HG02938 (cell line): ENCODE measurements at regions not wholly inside any gene's neighbourhood (a gene's known extent, or its start where the extent isn't known, plus 50 kb on each side); places are given as distances from the start of the nearest gene placed in this dataset.
"Not testable (repeated sequence)": the region's sequence is repeated elsewhere in the genome, so short reads cannot be mapped to it uniquely, and the experiment has no call there.

Experiments used
- ATAC-seq: cut with Tn5 transposase; IDR thresholded peaks from one replicate; pipeline ENCODE4 v1.9.1; 2021; ENCODE audit warnings: mild to moderate bottlenecking, moderate library complexity; ENCODE audit not compliant: unreplicated experiment

GRCh38 chr6:140269591-140270165 lies 895.2 kb upstream of the CITED2 start:
- no peak for ATAC-seq

- ATAC-seq: no peak
These were observed 890.0 kb upstream of the CITED2 start for GRCh38 chr6:140264431-140264830.

GRCh38 chr6:140258302-140258701 lies 883.9 kb upstream of the CITED2 start:
- not testable (repeated sequence) for ATAC-seq

GRCh38 chr6:140256248-140256647 lies 881.8 kb upstream of the CITED2 start:
- ATAC-seq: no peak

- ATAC-seq: no peak
These were observed 878.6 kb upstream of the CITED2 start for GRCh38 chr6:140253096-140253495.

- ATAC-seq: no peak
These were observed 877.7 kb upstream of the CITED2 start for GRCh38 chr6:140252099-140252498.

- ATAC-seq: no peak
These were observed 871.0 kb upstream of the CITED2 start for GRCh38 chr6:140245296-140246040.

- ATAC-seq: no peak
These were observed 862.8 kb upstream of the CITED2 start for GRCh38 chr6:140237251-140237650.

GRCh38 chr6:140236732-140237131 lies 862.3 kb upstream of the CITED2 start:
- no peak for ATAC-seq

- no peak for ATAC-seq
These were observed 855.8 kb upstream of the CITED2 start for GRCh38 chr6:140230282-140230681.

GRCh38 chr6:140228491-140228890 lies 854.0 kb upstream of the CITED2 start:
- no peak for ATAC-seq

- ATAC-seq: no peak
These were observed 852.2 kb upstream of the CITED2 start for GRCh38 chr6:140226637-140227036.

GRCh38 chr6:140225701-140226436 lies 851.4 kb upstream of the CITED2 start:
- no peak for ATAC-seq

GRCh38 chr6:140217283-140217682 lies 842.8 kb upstream of the CITED2 start:
- no peak for ATAC-seq

- no peak for ATAC-seq
These were observed 835.3 kb upstream of the CITED2 start for GRCh38 chr6:140209775-140210174.

- no peak for ATAC-seq
These were observed 833.8 kb upstream of the CITED2 start for GRCh38 chr6:140208286-140208685.

GRCh38 chr6:140205795-140206593 lies 831.5 kb upstream of the CITED2 start:
- no peak for ATAC-seq

- ATAC-seq: no peak
These were observed 829.7 kb upstream of the CITED2 start for GRCh38 chr6:140204154-140204553.

- ATAC-seq: no peak
These were observed 829.3 kb upstream of the CITED2 start for GRCh38 chr6:140203661-140204147.

GRCh38 chr6:140202964-140203515 lies 828.6 kb upstream of the CITED2 start:
- ATAC-seq: no peak
